Bronchial epithelial cell (primary cell): ENCODE measurements at regions not wholly inside any gene's neighbourhood (a gene's known extent, or its start where the extent isn't known, plus 50 kb on each side); places are given as distances from the start of the nearest gene placed in this dataset.

Experiments
- DNase-seq: peaks from one replicate; pipeline ENCODE4 v3.0.0-alpha.2; 2010; ENCODE audit warnings: low read depth
- FAIRE-seq: peaks from 2 replicates; lab custom pipeline; 2011; peaks lifted over from hg19 to GRCh38; lab: Jason Lieb, UNC
- H3K27me3 ChIP-seq: 2 replicates; pipeline ENCODE4 v1.5.1; 2011; ENCODE audit warnings: low read length; ENCODE audit not compliant: control insufficient read depth, insufficient read depth
- H3K36me3 ChIP-seq: 2 replicates; pipeline ENCODE4 v1.5.1; 2011; ENCODE audit warnings: low read length; ENCODE audit not compliant: control insufficient read depth, insufficient read depth
- H3K4me3 ChIP-seq: 2 replicates; pipeline ENCODE4 v1.5.1; 2011; ENCODE audit warnings: mild to moderate bottlenecking, low read depth, low read length, control low read depth
- TF ChIP-seq, protein P1 (sequence below): IDR thresholded peaks from 2 replicates; pipeline ENCODE4 v1.5.1; 2011; ENCODE audit warnings: mild to moderate bottlenecking, moderate library complexity, low read length, control low read depth, inconsistent platforms; ENCODE audit not compliant: insufficient read depth, severe bottlenecking

DNA sequence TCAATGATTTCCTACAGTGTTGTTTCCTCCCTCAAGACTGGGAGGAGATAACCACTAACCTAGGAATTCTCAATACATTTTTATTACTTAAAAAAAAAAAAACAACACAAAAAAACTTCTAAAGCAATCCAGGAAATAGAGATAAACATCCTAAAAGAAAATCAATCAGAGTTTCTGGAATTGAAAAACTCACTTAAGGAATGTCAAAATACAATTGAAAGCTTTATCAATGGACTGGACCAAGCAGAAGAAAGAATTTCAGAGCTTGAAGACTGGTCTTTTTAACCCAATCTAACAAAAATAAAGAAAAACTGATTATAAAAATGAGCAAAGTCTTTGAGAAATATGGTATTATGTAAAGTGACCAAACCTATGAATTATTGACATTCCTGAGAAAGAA is 394.1 kb downstream of the XPNPEP1 start:
- TF ChIP-seq, protein P1, sequence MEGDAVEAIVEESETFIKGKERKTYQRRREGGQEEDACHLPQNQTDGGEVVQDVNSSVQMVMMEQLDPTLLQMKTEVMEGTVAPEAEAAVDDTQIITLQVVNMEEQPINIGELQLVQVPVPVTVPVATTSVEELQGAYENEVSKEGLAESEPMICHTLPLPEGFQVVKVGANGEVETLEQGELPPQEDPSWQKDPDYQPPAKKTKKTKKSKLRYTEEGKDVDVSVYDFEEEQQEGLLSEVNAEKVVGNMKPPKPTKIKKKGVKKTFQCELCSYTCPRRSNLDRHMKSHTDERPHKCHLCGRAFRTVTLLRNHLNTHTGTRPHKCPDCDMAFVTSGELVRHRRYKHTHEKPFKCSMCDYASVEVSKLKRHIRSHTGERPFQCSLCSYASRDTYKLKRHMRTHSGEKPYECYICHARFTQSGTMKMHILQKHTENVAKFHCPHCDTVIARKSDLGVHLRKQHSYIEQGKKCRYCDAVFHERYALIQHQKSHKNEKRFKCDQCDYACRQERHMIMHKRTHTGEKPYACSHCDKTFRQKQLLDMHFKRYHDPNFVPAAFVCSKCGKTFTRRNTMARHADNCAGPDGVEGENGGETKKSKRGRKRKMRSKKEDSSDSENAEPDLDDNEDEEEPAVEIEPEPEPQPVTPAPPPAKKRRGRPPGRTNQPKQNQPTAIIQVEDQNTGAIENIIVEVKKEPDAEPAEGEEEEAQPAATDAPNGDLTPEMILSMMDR = no peak
- no peak for DNase-seq
- no peak for FAIRE-seq
- no peaks in the 10 kb centered on the region for H3K27me3 ChIP-seq
- H3K4me3 ChIP-seq = no peak overlapping the region
- H3K36me3 ChIP-seq = no peaks in the 10 kb centered on the region

DNA sequence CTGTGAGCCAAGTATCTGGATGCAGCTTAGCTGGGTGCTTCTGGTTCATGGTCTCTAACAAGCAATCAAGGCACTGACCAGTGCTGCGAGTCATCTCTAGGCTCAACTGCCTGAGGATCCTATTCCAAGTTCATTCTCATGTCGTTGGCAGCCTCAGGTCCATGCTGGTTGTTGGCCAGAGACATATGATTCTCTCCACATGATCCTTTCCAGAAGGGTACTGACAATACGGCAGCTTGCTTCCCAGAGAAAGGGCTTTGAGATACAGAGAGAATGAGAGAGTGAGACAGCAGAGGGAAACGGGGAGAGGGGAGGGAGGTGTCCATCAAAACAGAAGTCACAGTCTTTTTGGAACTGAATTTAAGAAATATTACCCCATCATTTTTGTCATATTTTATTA is 405.6 kb downstream of the XPNPEP1 start:
- Histone ChIP-seq H3K36me3 (no peaks in the 10 kb centered on the region), H3K4me3 (no peak overlapping the region), H3K27me3 (no peaks in the 10 kb centered on the region)
- TF ChIP-seq, protein P1 = no peak
- FAIRE-seq (no peak), DNase-seq (no peak)

DNA sequence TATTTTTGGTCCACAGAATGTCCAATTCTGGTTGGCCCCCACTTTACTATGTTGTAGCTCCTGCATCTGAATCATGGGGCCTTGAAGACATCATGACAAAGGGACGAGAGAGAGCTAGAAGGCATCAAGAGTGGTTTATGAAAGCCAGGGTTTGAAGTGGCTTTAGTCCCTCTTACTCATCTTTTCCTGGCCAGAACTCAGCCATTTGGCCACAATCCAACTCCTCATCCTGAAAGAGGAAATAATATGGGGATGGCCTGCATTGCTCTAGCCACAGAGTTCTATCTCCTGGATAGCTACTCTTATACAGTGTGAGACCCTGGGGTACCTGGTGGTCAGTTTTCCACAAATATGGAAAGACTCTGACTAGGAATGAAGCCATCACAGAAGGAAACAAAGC is 418.9 kb downstream of the XPNPEP1 start:
- Histone ChIP-seq H3K4me3 (no peak overlapping the region), H3K27me3 (no peaks in the 10 kb centered on the region), H3K36me3 (no peaks in the 10 kb centered on the region)
- no peak for FAIRE-seq
- DNase-seq = no peak
- TF ChIP-seq, protein P1 = no peak

DNA sequence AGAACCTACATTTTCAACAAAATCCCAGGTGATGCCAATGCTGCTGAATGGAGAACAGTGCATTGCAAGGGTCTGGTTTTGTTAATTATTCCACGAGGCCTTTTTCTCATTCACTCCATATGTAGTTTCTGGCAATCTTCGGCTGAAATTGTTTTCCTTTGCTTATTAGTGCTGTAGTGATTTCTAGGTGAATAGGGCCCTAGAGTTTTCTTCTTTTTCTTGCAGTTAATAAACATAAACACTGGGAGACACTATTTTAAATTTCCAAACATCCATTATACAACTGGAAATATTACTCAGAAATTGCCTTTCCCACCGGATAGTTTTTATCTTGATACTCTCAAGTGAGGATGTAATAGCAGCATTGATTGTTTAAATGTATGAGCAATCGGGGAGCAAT is 435.6 kb downstream of the XPNPEP1 start:
- DNase-seq (no peak), FAIRE-seq (no peak)
- Histone ChIP-seq H3K27me3 (no peaks in the 10 kb centered on the region), H3K36me3 (no peaks in the 10 kb centered on the region), H3K4me3 (no peak overlapping the region)
- TF ChIP-seq, protein P1 = no peak

DNA sequence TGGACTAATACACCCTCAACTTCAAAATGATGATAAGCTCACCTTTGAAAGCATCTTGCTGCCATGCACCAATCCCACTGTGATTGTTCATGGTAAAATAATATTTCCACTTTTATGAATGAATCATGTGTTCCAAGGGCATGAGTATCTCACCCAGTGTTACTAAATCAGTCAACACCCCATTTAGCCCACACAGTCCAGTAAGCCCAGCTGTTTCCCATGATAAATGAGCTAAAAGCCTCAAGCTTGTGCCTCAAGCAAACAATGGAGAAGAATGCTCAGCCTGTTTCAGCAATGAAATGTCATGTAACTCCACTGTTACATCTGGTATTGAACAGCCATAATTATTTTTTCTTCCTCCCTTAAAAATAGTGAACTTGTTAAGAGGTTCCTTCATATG is 442.5 kb downstream of the XPNPEP1 start:
- H3K36me3 ChIP-seq = no peaks in the 10 kb centered on the region
- no peak overlapping the region for H3K4me3 ChIP-seq
- DNase-seq (peak; percentile 1), FAIRE-seq (no peak)
- H3K27me3 ChIP-seq = no peaks in the 10 kb centered on the region
- TF ChIP-seq, protein P1 = no peak

DNA sequence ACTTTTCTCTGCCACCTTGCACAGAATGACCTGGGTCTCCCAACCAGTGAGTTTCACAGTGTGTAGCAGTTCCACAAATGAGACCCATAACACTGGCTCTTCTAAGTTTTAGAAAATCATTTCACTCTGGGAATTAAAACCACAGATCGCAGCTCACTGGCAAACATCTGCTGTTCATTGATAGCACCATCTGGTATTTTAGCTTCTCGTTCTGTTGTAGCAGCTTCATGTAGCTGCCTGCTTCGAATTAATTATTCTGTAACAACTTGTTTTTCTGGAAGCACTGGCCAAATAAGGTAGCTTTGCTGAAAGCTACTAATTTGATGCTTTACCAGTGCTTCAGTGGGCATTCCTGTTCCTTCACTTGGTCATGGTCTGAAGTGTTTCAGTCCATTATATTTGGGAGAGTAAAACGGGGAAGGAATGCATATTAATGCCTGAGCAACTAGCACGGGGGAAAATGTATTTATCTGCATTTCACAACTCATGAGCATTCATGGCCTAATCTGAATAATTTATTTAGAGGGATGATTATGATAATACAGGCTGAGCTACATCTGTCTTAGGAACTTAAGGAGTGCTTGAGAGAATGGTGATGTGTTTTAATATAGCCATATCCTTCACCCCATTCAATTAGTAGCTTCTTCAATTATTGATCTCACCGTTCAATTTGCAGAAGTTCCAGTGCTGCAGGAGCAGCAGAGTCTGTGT is 447.4 kb downstream of the XPNPEP1 start:
- TF ChIP-seq, protein P1 = no peak
- H3K36me3 ChIP-seq = no peaks in the 10 kb centered on the region
- FAIRE-seq = no peak
- no peak overlapping the region for H3K4me3 ChIP-seq
- no peaks in the 10 kb centered on the region for H3K27me3 ChIP-seq
- no peak for DNase-seq
